VCaP (cell line): ENCODE measurements at regions not wholly inside any gene's neighbourhood (a gene's known extent, or its start where the extent isn't known, plus 50 kb on each side); places are given as distances from the start of the nearest gene placed in this dataset.
"Not testable (repeated sequence)": the region's sequence is repeated elsewhere in the genome, so short reads cannot be mapped to it uniquely, and the experiment has no call there.

Experiments used
- H3K27ac ChIP-seq: fragments of 450-650 bp; 2 replicates; pipeline ENCODE4 v1.5.1; 2017
- TF ChIP-seq, protein P1 (sequence below): fragments of 450-650 bp; conservative IDR thresholded peaks from 2 replicates; pipeline ENCODE4 v1.5.1; 2017; ENCODE audit warnings: mild to moderate bottlenecking, moderate library complexity

DNA sequence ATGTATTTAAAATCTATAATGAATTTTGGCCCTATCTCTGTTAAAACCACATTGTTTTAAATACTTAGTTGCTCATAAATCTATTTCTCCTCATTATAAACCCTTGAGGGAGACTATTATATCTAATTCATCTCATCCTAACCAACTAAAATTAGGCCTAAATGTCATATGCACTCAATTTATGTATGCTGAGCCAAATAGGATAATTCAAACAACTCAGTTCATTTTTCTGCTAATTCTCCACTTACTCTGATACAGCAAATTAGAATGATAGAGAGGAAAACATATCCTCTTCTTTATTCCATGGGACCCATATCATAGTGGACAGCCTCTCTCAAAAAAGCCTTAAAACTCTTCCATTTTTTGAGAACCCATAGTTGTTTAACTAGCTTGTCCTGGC lies 80.3 kb upstream of the TET2 start:
- TF ChIP-seq, protein P1, sequence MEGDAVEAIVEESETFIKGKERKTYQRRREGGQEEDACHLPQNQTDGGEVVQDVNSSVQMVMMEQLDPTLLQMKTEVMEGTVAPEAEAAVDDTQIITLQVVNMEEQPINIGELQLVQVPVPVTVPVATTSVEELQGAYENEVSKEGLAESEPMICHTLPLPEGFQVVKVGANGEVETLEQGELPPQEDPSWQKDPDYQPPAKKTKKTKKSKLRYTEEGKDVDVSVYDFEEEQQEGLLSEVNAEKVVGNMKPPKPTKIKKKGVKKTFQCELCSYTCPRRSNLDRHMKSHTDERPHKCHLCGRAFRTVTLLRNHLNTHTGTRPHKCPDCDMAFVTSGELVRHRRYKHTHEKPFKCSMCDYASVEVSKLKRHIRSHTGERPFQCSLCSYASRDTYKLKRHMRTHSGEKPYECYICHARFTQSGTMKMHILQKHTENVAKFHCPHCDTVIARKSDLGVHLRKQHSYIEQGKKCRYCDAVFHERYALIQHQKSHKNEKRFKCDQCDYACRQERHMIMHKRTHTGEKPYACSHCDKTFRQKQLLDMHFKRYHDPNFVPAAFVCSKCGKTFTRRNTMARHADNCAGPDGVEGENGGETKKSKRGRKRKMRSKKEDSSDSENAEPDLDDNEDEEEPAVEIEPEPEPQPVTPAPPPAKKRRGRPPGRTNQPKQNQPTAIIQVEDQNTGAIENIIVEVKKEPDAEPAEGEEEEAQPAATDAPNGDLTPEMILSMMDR = no peak
- no peak overlapping the region for H3K27ac ChIP-seq

DNA sequence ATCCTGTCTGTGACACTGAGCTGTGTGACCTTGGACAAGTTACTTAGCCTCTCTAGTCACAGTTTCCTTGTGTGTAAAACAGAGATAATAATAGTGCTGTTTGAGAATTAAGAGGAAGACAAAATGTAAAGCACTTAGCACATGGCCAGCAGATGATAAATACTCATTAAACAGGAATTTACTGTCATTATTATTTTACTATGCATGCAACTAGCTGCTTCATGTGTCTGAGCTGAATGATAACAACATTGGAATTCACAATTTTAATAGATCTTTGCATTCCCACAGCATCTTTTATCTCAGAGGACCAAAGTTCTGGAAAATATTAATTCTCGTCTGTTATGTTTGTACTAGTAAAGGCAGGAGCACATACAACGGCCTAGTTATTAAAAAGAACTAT lies 79.2 kb upstream of the TET2 start:
- TF ChIP-seq, protein P1 = no peak
- no peak overlapping the region for H3K27ac ChIP-seq

DNA sequence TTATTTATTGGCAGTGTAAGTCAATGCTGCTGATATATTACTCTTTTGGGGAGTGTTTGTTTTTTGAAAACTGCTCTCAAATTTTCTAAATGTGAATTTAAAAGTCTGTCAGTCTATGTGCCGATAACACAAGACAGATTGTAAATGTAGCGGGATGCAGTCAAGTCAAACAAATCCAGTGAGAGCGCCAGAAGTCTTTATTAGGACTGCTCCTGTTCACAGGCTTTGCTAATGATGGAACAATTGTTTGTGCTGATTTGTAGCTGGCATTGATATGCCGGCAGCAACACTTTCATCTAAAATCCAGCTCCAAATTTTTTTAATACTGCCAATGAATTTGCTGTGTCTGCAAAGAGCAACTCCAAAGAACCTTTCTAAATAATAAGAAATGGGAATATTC lies 78.7 kb upstream of the TET2 start:
- no peak overlapping the region for H3K27ac ChIP-seq
- TF ChIP-seq, protein P1 = no peak

DNA sequence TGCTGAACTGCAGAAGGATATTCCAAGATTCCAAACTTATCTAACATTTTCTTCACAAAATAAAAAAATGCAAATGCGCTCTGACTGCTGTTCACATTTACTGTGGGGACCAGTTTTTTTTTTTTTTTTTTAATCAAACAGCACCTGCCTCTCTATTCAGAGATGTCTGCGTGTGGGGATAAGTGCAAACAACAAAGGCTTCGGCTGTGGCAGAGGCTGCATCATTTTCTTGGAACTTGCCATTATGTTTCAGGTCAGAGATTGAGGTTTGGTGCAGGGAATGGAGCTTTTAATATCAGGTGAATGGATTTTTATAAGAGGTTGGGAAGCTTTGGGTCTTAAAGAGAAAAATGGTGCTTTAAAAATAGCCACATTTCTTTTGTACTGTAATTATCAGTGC lies 78.2 kb upstream of the TET2 start:
- no peak overlapping the region for H3K27ac ChIP-seq
- TF ChIP-seq, protein P1 = no peak

DNA sequence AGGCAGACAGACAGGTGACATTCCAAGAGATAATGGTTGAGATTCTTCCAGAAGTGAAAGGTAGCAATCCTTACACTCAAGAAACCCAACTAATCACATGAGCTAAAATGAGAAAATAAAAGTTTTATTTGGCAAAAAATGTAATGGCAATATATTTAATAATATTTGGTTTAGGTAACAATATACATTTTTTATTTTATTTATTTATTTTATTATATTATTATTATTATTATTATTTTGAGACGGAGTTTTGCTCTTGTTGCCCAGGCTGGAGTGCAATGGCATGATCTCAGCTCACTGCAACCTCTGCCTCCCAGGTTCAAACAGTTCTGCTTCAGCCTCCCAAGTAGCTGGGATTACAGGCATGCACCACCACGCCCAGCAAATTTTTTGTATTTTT lies 74.6 kb upstream of the TET2 start:
- not testable (repeated sequence) for H3K27ac ChIP-seq

DNA sequence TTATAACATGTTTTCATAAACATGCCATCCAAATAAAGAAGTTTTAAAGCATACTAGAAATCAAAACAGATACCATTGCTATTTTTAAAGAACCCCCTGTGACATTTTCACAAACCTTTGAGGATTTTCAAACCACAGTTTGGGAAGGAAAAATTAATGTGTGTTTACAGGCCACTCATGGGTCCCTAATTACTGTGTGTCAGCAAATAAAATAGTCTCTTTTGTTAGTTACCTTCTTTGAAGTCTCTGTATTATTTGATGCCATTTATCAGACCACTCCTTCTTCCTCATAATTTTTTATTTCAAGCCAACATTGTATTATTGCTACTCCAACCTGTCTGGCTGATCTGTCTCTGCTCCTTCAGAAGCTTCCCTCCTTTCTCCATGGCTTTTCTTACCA lies 72.6 kb upstream of the TET2 start:
- H3K27ac ChIP-seq = no peak overlapping the region
- TF ChIP-seq, protein P1 = no peak

DNA sequence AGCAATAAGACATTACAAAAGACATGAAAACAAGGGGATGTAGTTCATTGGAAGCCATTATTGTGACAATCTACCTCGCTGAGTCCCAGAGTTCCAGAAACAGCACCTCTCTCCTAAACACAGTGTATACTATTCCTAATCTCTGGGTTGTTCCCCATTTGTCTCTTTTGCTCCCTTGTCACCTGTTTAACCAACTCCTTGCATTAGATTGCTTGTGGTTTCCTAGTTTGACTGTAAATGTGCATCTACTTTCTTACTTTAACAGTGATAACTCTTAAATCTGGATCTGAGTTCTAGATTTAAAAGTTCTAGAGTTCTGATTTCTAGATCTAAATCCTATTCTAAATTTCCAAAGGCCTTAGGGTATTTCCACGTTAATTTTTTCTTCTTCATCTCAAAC lies 71.6 kb upstream of the TET2 start:
- TF ChIP-seq, protein P1 = no peak
- no peak overlapping the region for H3K27ac ChIP-seq

GRCh38 chr4:105088110-105088879 lies 58.4 kb upstream of the TET2 start:
- TF ChIP-seq, protein P1 = no peak
- H3K27ac ChIP-seq = no peak overlapping the region
